ENCODE measurements at regions not wholly inside any gene's neighbourhood (a gene's known extent, or its start where the extent isn't known, plus 50 kb on each side); places are given as distances from the start of the nearest gene placed in this dataset.
"Not testable (repeated sequence)": the region's sequence is repeated elsewhere in the genome, so short reads cannot be mapped to it uniquely, and the experiment has no call there.

DNA sequence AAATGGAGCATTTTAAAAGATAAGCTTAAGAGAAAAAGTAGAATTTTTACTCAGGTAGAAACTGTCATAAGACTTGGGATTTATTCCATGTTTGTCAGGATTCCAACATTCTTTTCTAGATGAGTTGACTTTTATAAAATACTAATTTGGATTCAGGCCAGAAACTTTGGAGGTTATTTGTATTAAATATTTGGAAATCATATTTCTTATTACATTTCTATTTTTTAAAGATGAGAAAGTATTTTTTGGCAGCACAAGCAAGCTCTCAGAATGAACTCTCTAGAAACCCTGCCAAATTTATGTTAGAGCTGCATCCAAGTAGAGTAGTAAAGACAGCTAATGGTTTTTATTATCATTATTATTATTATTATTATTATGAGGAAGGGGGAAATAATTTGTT, 1014.9 kb upstream of the GJE1 start:
- no peak for DNase-seq (ENCODE audit: low read depth in 1 of 2, low spot score in 1 of 2)

DNA sequence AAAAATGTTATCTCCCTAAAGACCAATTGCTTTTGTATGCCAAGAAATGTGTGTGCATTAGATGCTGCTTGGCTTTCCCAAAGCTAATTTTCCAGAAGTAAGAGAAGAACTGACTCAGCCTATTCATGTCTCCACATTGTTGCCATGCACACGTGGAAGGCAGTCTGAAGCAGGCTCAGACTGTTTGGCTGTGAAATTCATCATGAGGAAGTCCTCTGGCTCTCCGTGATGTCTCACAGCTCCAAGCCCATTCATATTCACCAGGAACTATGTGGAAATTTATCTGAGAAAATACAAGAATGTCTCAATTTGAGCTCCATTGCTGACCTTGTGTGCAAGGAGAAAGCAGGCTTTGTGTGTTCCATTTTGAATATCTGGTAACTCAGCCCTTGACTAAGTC, 1022.2 kb upstream of the GJE1 start:
- DNase-seq (ENCODE audit: low read depth in 1 of 2, low spot score in 1 of 2), result no peak

DNA sequence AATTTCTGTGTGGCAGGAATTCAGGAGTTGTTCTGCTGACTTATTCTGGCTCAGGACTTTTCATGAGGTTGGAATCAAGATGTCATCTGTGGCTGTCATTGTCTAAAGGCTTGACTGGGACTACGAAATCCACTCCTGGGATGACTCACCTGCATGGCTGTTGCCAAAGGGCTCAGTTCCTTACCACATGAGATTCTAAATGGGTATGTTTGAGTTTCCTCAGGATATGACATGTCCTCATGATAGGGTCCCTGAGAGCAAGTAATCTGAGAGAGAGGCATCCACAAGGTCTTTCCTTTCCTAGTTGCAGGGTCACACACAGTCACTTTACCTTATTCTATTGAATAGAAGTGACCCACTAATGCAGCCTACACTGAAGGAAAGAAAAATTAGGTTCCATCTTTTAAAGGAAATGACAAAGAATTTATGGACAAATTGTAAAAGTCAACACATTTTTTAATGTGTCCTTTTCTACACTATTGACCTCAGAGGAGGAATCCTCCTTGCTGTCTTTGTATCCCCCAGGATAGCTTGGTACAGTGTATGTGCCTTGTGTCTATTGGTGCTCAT, 1025.0 kb upstream of the GJE1 start:
- DNase-seq (ENCODE audit: low read depth in 1 of 2, low spot score in 1 of 2), result no peak

DNA sequence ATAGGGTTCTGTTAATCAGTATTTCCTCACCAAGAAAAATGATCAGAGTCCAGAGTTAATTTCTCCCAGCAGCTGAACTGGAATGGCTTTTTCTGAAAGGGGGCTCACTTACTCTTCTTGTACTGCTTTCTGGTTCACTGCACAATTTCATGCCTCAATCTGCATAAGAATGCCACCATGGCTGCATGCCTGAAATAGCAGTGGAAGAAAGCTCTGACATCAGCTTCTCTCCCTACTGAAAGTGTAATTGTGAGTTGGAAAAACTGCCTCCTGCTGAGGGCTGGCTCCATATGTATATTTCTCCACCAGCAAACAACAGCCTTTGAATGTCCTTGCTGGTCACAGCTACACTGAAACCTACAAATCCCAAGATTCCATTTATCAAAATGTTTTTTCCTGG, 1027.2 kb upstream of the GJE1 start:
- DNase-seq (ENCODE audit: low read depth in 1 of 2, low spot score in 1 of 2), result no peak

DNA sequence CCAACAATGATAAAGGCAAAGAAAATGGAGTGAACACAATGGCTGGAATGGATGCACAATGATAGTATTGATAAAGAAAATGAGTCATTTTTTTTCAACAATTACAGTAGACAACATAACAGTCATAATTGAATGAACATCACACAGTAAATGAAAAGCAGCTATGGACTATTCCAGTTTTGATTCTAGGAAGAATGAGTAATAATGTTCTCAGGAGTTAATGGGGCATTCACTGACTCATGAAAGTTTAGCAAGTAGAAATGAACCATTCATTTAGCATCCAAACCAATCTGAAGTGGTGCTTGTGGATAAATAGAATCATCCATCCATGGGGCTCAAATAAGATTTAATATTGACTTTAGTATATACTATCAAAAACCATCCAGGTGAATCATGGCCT, 1029.5 kb upstream of the GJE1 start:
- no peak for DNase-seq (ENCODE audit: low read depth in 1 of 2, low spot score in 1 of 2)

DNA sequence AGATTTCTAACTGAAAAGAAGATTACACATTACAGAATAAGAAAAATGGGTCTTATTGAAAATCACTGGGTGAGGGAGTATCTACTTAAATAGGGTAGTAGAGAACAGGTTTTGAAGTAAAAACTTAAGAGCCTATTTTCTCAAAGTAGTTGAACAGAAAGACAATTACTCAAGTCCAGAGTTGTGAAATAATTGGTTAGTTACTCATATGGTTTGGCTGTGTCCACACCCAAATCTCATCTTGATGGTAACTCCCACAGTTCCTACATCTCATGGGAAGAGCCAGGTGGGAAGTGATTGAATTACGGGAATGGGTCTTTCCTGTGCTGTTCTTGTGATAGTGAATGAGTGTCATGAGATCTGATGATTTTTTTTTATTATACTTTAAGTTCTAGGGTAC, 1035.3 kb upstream of the GJE1 start:
- DNase-seq (ENCODE audit: low read depth in 1 of 2, low spot score in 1 of 2), result no peak

DNA sequence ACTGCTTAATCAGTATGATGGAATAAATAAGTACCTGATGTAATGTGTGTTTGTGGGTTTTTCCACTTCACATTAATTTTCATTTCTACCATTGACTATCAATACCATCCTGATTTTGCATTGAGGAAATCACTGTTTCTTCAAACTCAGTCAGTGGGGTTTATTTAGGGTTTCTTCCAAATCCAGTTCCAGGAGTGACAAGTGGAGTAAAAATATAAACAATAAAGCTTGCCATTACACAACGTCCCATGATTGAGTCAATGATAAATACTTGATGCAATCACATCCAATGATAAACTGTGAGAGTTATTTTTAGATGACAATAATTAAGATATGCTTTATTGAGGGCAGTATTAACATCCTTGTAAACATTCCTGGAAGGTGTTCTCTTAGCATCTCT, 1037.4 kb upstream of the GJE1 start:
- DNase-seq (ENCODE audit: low read depth in 1 of 2, low spot score in 1 of 2), result no peak

DNA sequence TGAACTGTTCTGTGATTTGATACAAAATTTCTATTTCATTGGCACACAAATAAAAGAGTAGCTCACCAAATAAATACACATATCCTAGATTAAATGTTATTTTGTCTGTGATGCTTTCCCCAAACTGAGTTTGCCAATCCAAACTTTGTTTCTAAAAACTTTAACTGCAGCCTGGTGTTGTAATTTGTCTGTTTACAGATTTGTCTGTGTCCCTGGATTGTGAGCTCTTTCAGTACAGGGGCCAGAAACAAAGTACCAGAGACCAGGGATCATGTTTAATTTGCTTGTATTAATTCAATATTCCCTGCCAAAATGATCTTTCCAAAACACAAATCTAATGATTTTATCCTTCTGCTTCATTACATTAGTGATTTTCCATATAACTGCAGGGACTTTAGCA, 1044.6 kb upstream of the GJE1 start:
- DNase-seq (ENCODE audit: low read depth in 1 of 2, low spot score in 1 of 2), result no peak

DNA sequence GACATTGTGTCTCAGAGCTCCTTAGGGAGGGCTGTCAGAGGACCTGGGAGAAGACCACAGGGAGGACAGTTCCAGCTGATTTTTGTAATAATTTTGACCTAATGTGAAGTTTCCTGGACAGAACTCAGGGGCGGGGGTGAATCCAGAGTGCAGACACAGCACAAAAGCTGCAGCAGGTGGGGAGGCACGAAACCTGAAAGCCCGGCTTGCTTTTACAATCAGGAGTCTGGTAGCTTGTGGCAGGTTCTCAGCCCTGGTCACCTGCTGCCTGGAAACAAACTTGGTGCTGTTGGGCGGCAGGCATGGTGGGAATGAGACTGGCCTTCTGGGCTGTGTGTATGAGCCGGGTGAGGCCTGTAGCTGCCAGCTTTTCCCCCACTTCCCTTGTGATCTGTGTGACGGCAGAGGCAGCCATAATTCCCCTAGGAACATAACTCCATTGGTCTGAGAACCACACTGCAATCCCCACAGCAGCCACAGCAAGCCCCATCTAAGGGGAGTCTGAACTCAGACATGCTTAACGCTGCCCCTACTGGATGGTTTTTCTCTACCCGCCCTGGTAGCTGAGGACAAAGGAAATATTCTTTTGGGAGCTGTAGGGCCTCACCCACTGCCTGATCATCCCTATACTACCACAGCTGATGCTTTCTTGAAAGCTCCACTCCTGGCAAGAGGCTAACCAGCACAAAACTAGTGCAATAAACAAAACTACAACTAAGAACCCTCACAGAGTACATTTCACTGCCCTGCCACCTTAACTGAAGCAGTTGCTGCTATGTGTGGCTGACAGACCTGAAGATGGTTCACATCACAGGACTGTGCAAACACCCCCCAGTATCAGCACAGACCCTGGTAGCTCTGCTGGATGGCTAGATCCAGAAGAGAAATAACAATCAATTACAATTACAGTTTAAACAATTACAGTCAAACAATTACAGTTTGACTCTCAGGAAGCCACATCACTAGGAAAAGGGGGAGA, 1055.1 kb upstream of the GJE1 start:
- no peak for DNase-seq (ENCODE audit: low read depth in 1 of 2, low spot score in 1 of 2)

DNA sequence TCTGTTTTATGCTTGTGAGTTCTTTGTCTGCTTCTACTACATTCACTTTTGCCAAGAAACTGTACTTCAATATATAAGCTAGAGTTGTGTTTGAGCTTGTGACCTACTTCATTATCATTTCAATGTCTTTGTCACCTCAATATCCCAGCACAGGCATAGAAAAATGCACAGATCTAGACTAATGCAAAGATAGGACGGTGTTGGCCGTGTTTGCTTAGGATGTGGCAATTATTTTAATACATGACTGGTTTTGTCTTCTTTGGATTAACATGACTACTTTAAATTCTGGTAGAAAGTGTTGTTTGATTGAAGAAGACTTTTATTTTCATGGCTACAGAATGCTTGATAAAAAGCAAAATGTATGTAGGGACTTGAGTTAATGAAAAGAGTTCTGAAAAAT, 1075.0 kb upstream of the GJE1 start:
- DNase-seq (ENCODE audit: low read depth in 1 of 2, low spot score in 1 of 2), result no peak

DNA sequence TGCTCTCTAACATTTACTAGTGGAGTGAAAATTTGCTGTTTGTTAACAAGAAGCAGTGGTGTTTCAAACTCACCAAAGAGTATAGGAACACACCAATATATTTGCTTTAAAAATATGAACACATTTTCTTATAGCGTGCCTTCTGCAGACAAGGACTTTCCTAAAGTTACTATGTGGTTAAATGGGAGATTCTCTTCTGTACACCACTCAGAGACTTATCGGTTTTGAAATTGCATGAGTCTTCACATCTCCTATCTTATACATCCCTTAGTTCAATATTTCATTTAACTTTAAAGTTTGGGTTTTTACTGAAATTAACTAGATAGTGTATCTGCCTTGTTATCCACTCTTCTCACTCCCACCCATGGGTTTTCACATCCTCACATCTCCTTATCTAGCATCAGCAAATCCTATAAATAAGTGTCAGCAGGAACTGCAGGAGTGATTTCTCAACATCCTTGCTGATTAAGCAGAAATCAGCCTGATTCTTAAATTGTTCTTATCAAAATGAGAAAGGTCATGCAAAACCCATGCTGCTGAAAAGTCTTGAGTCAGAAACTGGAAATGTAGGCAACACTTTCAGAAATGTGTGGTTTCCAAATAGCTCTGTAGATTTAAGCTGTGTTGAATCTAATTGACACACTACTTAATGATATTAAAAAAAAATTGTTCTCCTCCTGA, 1075.6 kb upstream of the GJE1 start:
- DNase-seq (ENCODE audit: low read depth in 1 of 2, low spot score in 1 of 2), result no peak

DNA sequence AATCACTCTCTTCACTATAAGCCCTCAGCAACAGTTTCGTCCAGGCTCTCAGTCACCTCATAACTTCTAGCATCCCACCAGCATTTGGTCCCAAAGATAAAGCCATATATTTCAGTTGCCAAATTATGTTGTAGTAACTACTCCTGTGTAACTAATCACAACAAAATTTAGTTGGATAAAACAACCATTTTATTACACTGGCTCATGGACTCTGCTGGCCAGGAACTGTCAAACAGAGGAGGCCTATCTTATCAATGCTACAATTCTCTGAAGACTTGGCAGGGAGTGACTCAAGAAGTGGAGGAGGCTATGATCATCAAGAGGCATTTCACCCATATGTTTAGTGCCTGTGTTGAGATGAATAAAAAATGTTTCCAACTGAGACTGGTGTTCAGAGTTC, 1082.3 kb upstream of the GJE1 start:
- no peak for DNase-seq (ENCODE audit: low read depth in 1 of 2, low spot score in 1 of 2)

DNA sequence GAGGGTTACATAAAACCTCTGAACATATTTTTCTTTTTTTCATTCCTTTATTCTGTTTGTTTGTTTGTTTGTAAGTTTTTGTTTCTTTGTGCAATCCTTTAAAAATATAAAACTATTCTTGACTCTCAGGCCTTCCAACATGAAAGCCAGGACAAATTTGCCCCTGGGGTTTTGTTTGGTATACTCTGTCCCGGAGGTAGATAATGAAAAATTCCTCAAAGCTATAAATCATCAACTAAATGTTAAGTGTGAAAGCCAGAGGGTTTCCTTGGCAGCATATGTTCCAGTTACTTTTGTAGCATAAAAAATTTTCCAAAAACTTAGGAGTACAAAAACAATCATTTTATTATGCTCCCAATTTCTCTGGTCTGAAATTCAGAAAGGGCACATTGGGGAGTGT, 1084.3 kb upstream of the GJE1 start:
- DNase-seq (ENCODE audit: low read depth in 1 of 2, low spot score in 1 of 2), result no peak

DNA sequence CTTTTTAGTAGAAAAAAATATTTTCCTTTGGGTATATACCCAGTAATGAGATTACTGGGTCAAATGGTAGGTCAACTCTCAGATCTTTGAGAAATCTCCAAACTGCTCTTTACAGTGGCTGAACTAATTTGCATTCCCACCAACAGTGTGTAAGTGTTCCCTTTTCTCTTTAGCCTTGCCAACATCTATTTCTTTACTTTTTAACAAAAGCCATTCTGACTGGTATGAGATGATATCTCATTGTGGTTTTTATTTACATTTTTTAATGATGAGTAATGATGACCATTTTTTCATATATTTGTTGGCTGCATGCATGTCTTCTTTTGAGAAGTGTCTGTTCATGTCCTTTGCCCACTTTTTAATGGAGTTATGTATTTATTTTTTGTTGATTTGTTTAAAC, 1086.2 kb upstream of the GJE1 start:
- DNase-seq (ENCODE audit: low read depth in 1 of 2, low spot score in 1 of 2), result not testable (repeated sequence)

DNA sequence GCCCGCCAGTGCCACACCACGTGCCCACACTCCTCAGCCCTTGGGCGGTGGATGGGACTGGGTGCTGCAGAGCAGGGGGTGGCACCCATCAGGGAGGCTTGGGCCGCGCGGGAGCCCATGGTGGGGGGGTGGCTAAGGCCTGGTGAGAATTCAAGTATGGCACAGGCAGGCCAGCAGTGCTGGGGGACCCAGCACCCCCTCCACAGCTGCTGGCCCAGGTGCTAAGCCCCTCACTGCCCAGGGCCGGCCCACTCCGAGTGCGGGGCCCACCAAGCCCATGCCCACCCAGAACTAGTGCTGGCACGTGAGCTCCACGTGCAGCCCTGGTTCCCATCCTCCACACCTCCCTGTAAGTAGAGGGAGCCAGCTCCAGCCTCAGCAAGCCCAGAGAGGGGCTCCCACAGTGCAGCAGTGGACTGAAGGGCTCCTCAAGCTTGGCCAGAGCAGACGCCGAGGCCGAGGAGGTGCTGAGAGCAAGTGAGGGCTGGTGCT, 1091.1 kb upstream of the GJE1 start:
- DNase-seq (ENCODE audit: low read depth in 1 of 2, low spot score in 1 of 2), result no peak

DNA sequence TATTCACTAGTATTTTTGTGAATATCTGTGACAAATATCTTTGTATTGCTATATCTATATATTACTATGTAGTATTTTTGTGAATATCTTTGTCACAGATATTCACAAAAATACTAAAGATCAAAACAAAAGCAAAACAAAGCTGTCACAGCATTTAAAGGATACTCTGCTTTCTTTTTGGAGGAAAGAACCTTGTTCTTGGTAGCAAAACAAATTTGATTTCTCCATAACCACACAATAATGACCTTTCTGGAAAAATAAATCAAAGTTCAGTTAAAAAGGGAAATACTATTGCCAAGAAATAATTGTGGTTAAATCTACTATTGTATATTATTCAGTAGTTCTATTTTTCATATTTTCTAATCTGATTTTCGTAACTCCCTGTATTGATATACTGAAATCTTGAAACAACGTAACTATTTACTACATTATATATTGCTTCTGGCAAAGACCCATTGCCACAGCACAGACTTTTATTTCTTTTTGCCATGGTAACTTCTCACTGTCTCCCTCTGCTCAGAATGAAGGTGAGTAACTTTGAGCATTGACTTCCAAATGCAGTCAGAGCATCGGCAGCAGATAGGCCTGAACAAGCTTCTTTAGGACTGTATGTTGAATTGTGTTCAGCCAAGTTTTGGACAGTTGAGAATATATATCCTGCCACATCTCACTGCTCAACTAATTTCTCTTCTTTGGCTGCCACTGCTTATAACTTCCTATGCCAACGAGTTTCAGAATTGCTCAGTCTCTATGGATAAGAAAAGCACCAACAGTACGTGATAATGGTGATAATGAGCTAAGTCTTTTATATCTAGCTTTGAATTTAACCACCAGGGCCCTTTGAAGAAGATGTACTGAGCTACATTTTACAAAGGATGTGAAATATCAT, 1097.2 kb upstream of the GJE1 start:
- no peak for DNase-seq (ENCODE audit: low read depth in 1 of 2, low spot score in 1 of 2)

DNA sequence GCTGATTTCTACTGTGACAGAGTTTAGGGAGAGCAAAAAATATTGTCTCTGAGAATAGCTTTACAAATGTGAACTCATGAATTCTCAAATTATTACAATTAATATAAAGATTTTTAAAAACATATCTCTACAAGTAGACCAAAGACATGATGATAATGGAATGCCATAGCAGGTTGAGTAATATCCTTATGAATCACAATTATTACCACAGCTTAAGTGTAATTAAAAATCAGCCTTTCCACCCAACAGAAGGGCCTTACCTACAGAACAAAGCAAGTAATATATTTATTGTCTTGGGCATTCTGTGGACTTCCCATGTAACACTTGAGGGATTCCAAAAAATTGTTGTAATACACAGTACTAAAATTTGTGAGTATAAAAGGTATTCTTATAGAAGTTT, 1099.6 kb upstream of the GJE1 start:
- DNase-seq (ENCODE audit: low read depth in 1 of 2, low spot score in 1 of 2), result no peak

DNA sequence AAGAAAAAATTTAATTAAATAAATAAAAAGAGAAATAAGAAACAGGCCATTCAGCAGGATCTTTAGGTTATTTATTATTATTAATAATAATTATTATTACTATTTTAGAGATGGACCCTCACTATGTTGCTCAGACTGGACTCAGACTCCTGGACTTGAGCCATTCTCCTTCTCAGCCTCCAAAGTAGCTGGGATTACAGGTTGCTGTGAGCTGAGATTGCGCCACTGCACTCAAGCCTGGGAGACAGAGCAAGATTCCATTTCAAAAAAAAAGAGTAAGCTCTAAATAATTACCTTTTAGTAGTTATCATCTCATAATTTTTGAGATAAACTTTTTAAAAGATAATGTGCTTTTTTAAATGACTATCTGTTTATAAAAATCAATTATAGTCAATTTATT, 1102.8 kb upstream of the GJE1 start:
- DNase-seq (ENCODE audit: low read depth in 1 of 2, low spot score in 1 of 2), result no peak

DNA sequence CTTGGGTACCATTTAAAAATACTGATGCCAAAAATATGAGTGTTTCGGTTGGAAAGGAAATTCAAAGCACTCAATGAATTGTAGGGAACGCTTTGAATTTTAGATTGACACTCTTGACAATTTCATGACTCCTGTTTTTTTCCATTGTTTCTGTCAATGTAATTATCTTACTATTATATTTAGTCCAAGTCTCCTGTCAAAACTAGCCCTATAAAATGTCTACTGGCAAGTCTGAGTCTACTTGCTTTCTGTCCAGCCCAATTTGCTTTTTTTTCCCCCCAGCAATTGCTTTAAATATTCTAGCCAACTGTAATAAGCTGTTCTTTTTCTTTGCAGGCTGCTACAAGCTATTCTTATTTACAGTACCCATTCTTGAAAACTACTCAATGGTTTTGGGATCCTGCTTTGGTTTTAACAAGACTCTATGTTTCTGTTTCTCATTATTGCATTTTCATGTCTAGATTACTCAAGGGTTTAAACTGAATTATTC, 1103.9 kb upstream of the GJE1 start:
- no peak for DNase-seq (ENCODE audit: low read depth in 1 of 2, low spot score in 1 of 2)

DNA sequence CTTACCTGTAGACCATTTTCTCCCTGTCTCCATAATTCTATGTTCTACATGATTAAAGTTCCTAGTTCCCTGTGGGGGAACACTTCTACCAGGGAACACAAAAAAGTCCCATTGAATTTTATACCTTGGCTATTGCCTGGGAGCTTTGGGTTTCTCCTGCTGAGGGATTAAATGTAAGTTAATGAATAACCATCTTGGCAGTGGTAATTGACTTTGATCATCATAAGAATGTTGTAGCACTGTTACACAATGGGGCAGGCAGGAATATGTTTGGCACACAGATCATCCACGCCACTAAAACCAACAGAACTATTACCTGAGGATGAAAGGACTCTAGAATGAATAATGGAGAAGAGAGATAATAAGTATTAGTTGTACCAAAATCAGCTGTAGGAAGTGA, 1106.2 kb upstream of the GJE1 start:
- DNase-seq (ENCODE audit: low read depth in 1 of 2, low spot score in 1 of 2), result no peak

DNA sequence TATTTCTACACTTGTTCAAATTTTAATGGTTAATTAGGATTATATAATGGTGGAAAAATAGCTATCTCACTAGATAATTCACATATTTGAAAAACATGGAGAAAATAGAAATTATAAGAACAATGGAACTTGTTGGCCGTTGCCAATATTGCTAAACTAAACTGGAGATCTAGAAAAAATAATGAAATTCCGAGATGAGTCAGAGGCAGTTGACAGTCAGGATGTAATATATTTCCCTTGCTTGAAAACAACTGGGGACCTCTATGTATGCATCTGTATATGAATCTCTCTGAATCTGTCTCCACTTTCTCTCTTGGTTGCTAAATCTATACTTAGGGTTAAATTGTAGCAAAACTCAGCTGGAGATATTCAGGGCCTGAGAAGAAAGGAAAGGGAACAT, 1108.2 kb upstream of the GJE1 start:
- DNase-seq (ENCODE audit: low read depth in 1 of 2, low spot score in 1 of 2), result no peak
